Fibroblast of lung (primary cell): ENCODE measurements at regions not wholly inside any gene's neighbourhood (a gene's known extent, or its start where the extent isn't known, plus 50 kb on each side); places are given as distances from the start of the nearest gene placed in this dataset.

Experiments used
- DNase-seq, 2 donors: peaks; one replicate each; pipeline versions ENCODE4 v3.0.0 to v3.0.0-alpha.2; 2010; ENCODE audit warnings: low read depth in 2 of 2
- H2AFZ ChIP-seq: 2 replicates; pipeline ENCODE4 v1.5.1; 2012; ENCODE audit warnings: low read length, control low read depth, inconsistent platforms
- H3K27ac ChIP-seq: 2 replicates; pipeline ENCODE4 v1.5.1; 2011; ENCODE audit warnings: low read length, control low read depth; ENCODE audit not compliant: insufficient read depth
- H3K27me3 ChIP-seq: 2 replicates; pipeline ENCODE4 v1.5.1; 2011; ENCODE audit warnings: mild to moderate bottlenecking, low read length; ENCODE audit not compliant: control insufficient read depth, insufficient read depth
- H3K36me3 ChIP-seq: 2 replicates; pipeline ENCODE4 v1.5.1; 2011; ENCODE audit warnings: low read length; ENCODE audit not compliant: control insufficient read depth, insufficient read depth
- H3K4me1 ChIP-seq: 2 replicates; pipeline ENCODE4 v1.5.1; 2011; ENCODE audit warnings: low read length; ENCODE audit not compliant: control insufficient read depth, insufficient read depth; ENCODE audit errors: extremely low read depth
- H3K4me2 ChIP-seq: 2 replicates; pipeline ENCODE4 v1.5.1; 2011; ENCODE audit warnings: low read length, control low read depth; ENCODE audit not compliant: insufficient read depth; ENCODE audit errors: extremely low read depth
- H3K4me3 ChIP-seq, 4 experiments: fragments of 200-600 bp in 1 of 4; sonication (generic) in 1 of 4; replicated peaks in 1 of 4; 2 replicates each; pipeline ENCODE4 v1.5.1; 2011 to 2016; ENCODE audit warnings: low read length in 4 of 4, low read depth in 3 of 4, mild to moderate bottlenecking in 3 of 4, control low read depth in 2 of 4, inconsistent platforms in 1 of 4, mixed read lengths in 1 of 4; ENCODE audit not compliant: insufficient read depth in 1 of 4; ENCODE audit errors: control extremely low read depth in 1 of 4
- H3K79me2 ChIP-seq: 2 replicates; pipeline ENCODE4 v1.5.1; 2012; ENCODE audit warnings: mild to moderate bottlenecking, low read length, inconsistent platforms; ENCODE audit not compliant: control insufficient read depth, insufficient read depth
- H3K9ac ChIP-seq: 2 replicates; pipeline ENCODE4 v1.5.1; 2011; ENCODE audit warnings: mild to moderate bottlenecking, low read length, control low read depth; ENCODE audit not compliant: insufficient read depth
- H3K9me3 ChIP-seq: 2 replicates; pipeline ENCODE4 v1.5.1; 2012; ENCODE audit warnings: low read depth, low read length; ENCODE audit not compliant: control insufficient read depth, insufficient read depth
- H4K20me1 ChIP-seq: 2 replicates; pipeline ENCODE4 v1.5.1; 2011; ENCODE audit warnings: low read length; ENCODE audit not compliant: control insufficient read depth, insufficient read depth; ENCODE audit errors: extremely low read depth
- EZH2 ChIP-seq: IDR thresholded peaks from 2 replicates; pipeline ENCODE4 v1.5.1; 2012; ENCODE audit warnings: low read length, control low read depth, mild to moderate bottlenecking; ENCODE audit errors: missing control alignments
- TF ChIP-seq, protein P1 (sequence below), 2 donors: IDR thresholded peaks in 1 of 2; conservative IDR thresholded peaks in 1 of 2; 1 replicate in 1 of 2; 2 replicates in 1 of 2; pipeline ENCODE4 v1.5.1; 2011 to 2012; ENCODE audit warnings: low read length in 2 of 2, control low read depth in 1 of 2, inconsistent platforms in 1 of 2, low read depth in 1 of 2, mild to moderate bottlenecking in 1 of 2

DNA sequence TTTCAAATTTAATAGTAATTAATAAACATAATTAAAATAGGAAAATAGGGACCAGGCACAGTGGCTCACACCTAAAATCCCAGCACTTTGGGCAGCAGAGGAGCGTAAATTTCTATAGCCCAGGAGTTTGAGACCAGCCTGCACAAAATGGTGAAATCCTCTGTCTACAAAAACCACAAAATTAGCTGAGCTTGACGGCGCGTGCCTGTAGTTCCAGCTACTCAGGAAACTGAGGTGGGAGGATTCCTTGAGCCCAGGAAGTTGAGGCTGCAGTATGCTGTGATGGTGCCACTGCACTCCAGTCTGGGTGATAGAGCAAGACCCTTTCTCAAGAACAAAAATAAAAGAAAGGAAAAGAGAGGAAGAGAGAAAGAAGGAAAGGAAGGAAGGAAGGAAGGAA is 1387.0 kb upstream of the ADGRB3 start:
- H2AFZ ChIP-seq = no peak overlapping the region
- H4K20me1 ChIP-seq = no peaks in the 10 kb centered on the region
- DNase-seq = no peak
- no peaks in the 10 kb centered on the region for H3K79me2 ChIP-seq
- TF ChIP-seq, protein P1, sequence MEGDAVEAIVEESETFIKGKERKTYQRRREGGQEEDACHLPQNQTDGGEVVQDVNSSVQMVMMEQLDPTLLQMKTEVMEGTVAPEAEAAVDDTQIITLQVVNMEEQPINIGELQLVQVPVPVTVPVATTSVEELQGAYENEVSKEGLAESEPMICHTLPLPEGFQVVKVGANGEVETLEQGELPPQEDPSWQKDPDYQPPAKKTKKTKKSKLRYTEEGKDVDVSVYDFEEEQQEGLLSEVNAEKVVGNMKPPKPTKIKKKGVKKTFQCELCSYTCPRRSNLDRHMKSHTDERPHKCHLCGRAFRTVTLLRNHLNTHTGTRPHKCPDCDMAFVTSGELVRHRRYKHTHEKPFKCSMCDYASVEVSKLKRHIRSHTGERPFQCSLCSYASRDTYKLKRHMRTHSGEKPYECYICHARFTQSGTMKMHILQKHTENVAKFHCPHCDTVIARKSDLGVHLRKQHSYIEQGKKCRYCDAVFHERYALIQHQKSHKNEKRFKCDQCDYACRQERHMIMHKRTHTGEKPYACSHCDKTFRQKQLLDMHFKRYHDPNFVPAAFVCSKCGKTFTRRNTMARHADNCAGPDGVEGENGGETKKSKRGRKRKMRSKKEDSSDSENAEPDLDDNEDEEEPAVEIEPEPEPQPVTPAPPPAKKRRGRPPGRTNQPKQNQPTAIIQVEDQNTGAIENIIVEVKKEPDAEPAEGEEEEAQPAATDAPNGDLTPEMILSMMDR (conservative IDR thresholded peaks at IDR 0.05 in 1 of 2, IDR thresholded peaks at IDR 0.05 in 1 of 2; ENCODE audit: low read depth in 1 of 2, low read length in 2 of 2) = no peak
- no peak for TF ChIP-seq EZH2
- H3K27ac ChIP-seq = no peak overlapping the region
- no peaks in the 10 kb centered on the region for H3K9me3 ChIP-seq
- no peak overlapping the region for H3K4me3 ChIP-seq
- no peaks in the 10 kb centered on the region for H3K27me3 ChIP-seq
- H3K36me3 ChIP-seq = no peaks in the 10 kb centered on the region
- no peaks in the 10 kb centered on the region for H3K4me1 ChIP-seq
- H3K9ac ChIP-seq = no peak overlapping the region
- no peak overlapping the region for H3K4me2 ChIP-seq

DNA sequence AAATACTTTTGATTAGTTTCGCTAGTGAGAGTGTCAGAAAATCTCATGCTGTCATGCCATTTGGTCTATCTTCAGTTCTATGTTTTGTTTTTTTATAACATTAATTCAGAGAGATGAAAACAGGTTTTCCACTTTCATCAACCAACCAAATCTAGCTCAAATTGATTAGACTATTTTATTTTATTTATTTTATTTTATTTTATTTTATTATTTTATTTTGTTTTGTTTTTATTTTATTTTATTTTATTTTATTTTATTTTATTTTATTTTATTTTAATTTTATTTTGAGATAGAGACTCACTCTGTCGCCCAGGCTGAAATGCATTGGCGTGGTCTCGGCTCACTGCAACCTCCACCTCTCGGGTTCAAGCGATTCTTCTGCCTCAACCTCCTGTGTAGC is 1391.0 kb upstream of the ADGRB3 start:
- no peak for DNase-seq
- Histone ChIP-seq H3K36me3 (no peaks in the 10 kb centered on the region), H3K9me3 (no peaks in the 10 kb centered on the region), H3K4me1 (no peaks in the 10 kb centered on the region), H3K4me2 (no peak overlapping the region), H3K4me3 (no peak overlapping the region), H3K27me3 (no peaks in the 10 kb centered on the region), H3K27ac (no peak overlapping the region), H4K20me1 (no peaks in the 10 kb centered on the region), H3K79me2 (no peaks in the 10 kb centered on the region), H2AFZ (no peak overlapping the region), H3K9ac (no peak overlapping the region)
- TF ChIP-seq, protein P1 (conservative IDR thresholded peaks at IDR 0.05 in 1 of 2, IDR thresholded peaks at IDR 0.05 in 1 of 2; ENCODE audit: low read depth in 1 of 2, low read length in 2 of 2) = no peak
- no peak for TF ChIP-seq EZH2

DNA sequence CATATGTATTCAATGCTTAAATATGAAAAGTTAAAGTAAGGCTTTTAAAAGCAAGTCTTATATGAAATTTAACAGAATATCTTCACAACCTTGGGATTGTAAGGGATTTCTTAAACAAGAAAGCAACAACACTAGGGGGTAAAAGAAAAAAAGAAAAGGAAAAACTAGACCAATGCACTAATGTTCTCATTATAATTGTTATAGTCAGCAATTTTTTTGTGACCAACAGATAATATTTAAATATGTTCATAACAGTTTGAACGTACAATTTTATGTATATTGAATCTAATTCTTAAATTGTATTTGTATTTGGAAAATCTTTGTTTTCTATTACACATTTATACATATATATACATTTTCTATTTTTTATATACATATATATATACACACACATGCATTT is 1397.8 kb upstream of the ADGRB3 start:
- Histone ChIP-seq H3K36me3 (no peaks in the 10 kb centered on the region), H2AFZ (no peak overlapping the region), H3K4me2 (no peak overlapping the region), H3K27me3 (no peaks in the 10 kb centered on the region), H3K27ac (no peak overlapping the region), H3K4me3 (no peak overlapping the region), H3K9ac (no peak overlapping the region), H3K4me1 (no peaks in the 10 kb centered on the region), H3K9me3 (no peaks in the 10 kb centered on the region), H3K79me2 (no peaks in the 10 kb centered on the region), H4K20me1 (no peaks in the 10 kb centered on the region)
- TF ChIP-seq EZH2 = no peak
- TF ChIP-seq, protein P1 (conservative IDR thresholded peaks at IDR 0.05 in 1 of 2, IDR thresholded peaks at IDR 0.05 in 1 of 2; ENCODE audit: low read depth in 1 of 2, low read length in 2 of 2) = no peak
- no peak for DNase-seq
